ENCODE measurements at regions not wholly inside any gene's neighbourhood (a gene's known extent, or its start where the extent isn't known, plus 50 kb on each side); places are given as distances from the start of the nearest gene placed in this dataset.

DNA sequence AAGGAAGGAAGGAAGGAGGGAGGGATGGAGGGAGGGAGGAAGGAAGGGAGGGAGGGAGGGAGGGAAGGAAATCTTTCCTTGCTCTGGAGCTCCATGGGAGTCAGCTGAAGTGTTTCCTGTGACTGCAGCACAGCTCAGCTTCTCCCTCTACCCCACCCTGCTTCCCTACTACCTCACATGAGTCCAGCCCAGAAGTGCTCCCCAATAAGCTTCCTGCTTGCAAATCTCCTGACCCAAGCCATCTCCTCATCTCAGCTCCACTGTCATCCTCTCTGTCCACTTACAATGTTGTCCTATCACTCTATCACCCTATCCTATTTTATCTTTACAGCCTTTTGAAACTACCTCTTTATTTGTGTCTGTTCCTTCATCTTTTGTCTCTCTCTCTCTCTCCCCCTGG is 52.9 kb upstream of the SSBP3 start:
- ATAC-seq: no peak
- DNase-seq: no peak
- intact Hi-C loops (cut with DNase I, micrococcal nuclease): no loop called here

DNA sequence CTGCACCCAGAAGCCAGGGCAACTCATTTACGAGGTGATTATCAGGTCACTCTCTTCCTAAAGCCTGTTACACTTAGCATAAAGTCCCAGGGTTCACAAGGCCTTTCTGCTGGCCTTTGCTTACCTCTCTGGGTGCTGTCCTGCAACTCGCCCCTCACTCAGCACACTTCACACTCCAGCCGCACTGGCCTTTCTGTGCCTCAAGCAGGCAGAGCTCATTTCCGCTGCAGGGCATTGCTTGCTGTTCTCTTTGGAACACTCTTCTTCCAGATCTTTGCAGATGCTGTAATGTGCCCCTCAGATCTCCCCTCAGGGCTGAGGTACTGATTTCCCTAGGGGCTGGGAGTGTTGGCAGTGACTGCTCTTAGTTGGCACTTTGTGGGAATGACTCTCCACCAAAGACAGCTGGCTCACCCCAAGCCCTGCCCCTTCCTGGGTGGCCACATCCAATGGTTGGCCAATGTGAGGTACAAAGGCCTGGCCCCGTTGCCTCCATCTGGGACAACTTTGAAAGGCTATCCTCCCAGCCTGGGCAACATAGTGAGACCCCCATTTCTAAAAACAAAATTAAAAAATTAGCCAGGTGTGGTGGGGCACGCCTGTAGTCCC is 50.8 kb upstream of the SSBP3 start:
- DNase-seq (no peak), ATAC-seq (no peak)
- intact Hi-C loops (cut with DNase I, micrococcal nuclease): no loop called here

DNA sequence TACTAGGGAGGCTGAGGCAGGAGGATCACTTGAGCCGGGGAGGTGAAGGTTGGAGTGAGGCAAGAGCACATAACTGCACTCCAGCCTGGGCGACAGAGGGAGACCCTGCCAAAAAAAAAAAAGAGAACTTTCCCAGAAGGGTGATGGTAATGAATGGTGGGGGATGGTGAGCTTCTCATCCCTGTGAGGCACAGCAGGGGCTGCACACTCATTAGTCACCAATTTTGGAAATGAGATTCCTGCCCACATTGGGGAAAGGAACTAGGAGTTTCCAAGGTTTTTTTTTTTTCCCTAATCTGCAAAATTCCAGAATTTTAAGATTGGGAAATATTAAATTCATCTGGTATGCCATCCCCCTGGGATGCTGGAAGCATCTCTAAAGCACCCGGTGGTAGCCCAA is 50.2 kb upstream of the SSBP3 start:
- DNase-seq (no peak), ATAC-seq (no peak)
- intact Hi-C loops (cut with DNase I, micrococcal nuclease): no loop called here
